ENCODE measurements at regions not wholly inside any gene's neighbourhood (a gene's known extent, or its start where the extent isn't known, plus 50 kb on each side); places are given as distances from the start of the nearest gene placed in this dataset.

DNA sequence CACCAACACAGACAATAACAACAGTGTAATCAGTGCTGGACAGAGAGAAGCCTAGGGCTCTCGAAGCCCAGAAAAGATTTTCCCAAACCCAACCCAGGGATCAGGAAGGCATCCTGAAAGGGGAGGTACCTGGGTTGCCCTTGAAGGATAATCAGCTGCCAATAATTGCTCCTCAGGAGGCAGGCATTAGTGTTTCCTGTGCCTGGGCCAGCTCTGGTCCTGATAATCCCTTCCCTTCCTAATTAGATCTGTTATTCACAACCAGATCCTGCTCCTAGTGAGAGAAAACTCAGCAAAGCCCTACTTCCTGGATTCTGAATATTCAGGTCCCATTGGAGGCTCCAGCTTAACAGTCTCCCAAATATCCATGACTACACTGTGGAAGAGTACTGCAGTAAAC is 117.4 kb downstream of the DMRTA2 start:
- TF ChIP-seq, protein P1, sequence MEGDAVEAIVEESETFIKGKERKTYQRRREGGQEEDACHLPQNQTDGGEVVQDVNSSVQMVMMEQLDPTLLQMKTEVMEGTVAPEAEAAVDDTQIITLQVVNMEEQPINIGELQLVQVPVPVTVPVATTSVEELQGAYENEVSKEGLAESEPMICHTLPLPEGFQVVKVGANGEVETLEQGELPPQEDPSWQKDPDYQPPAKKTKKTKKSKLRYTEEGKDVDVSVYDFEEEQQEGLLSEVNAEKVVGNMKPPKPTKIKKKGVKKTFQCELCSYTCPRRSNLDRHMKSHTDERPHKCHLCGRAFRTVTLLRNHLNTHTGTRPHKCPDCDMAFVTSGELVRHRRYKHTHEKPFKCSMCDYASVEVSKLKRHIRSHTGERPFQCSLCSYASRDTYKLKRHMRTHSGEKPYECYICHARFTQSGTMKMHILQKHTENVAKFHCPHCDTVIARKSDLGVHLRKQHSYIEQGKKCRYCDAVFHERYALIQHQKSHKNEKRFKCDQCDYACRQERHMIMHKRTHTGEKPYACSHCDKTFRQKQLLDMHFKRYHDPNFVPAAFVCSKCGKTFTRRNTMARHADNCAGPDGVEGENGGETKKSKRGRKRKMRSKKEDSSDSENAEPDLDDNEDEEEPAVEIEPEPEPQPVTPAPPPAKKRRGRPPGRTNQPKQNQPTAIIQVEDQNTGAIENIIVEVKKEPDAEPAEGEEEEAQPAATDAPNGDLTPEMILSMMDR (conservative IDR thresholded peaks at IDR 0.05) = no peak
- no peak for TF ChIP-seq ZFX (IDR thresholded peaks at IDR 0.05)

Data from C4-2B (cell line).